ENCODE measurements at regions not wholly inside any gene's neighbourhood (a gene's known extent, or its start where the extent isn't known, plus 50 kb on each side); places are given as distances from the start of the nearest gene placed in this dataset.

GRCh38 chr7:115632636-115633035 is 397.9 kb downstream of the TFEC start:
- no peak overlapping the region for H3K4me3 ChIP-seq
- intact Hi-C loops (cut with DNase I), result no loop called here
- no peak for DNase-seq (ENCODE audit: extremely low spot score)
- no peaks in the 10 kb centered on the region for H3K27me3 ChIP-seq
- WGBS, result 93% methylated on average over 5 of the region's 5 CpGs
- H3K4me1 ChIP-seq, result no peaks in the 10 kb centered on the region
- H3K27ac ChIP-seq (replicated peaks in 1 of 4), result no peak overlapping the region
- TF ChIP-seq POLR2AphosphoS5 (IDR thresholded peaks at IDR 0.05) (no peak), EP300 (IDR thresholded peaks at IDR 0.05) (no peak), POLR2A (IDR thresholded peaks at IDR 0.05; ENCODE audit: low read depth) (no peak), CTCF (IDR thresholded peaks at IDR 0.05) (no peak)
- no peaks in the 10 kb centered on the region for H3K9me3 ChIP-seq
- no peaks in the 10 kb centered on the region for H3K36me3 ChIP-seq

GRCh38 chr7:115631782-115632181 is 398.8 kb downstream of the TFEC start:
- intact Hi-C loops (cut with DNase I), result no loop called here
- no peak for TF ChIP-seq EP300 (IDR thresholded peaks at IDR 0.05)
- no peak for TF ChIP-seq CTCF (IDR thresholded peaks at IDR 0.05)
- TF ChIP-seq POLR2A (IDR thresholded peaks at IDR 0.05; ENCODE audit: low read depth), result no peak
- no peak for TF ChIP-seq POLR2AphosphoS5 (IDR thresholded peaks at IDR 0.05)
- no peak overlapping the region for H3K27ac ChIP-seq (replicated peaks in 1 of 4)
- no peak overlapping the region for H3K4me3 ChIP-seq
- H3K4me1 ChIP-seq, result no peaks in the 10 kb centered on the region
- 70% methylated on average over 6 of the region's 6 CpGs for WGBS
- no peaks in the 10 kb centered on the region for H3K27me3 ChIP-seq
- DNase-seq (ENCODE audit: extremely low spot score), result no peak
- no peaks in the 10 kb centered on the region for H3K36me3 ChIP-seq
- no peaks in the 10 kb centered on the region for H3K9me3 ChIP-seq

- intact Hi-C loops (cut with DNase I), result no loop called here
- no peak for TF ChIP-seq CTCF (IDR thresholded peaks at IDR 0.05)
- TF ChIP-seq EP300 (IDR thresholded peaks at IDR 0.05), result no peak
- no peak for TF ChIP-seq POLR2A (IDR thresholded peaks at IDR 0.05; ENCODE audit: low read depth)
- no peak for TF ChIP-seq POLR2AphosphoS5 (IDR thresholded peaks at IDR 0.05)
- no peak overlapping the region for H3K4me3 ChIP-seq
- no peaks in the 10 kb centered on the region for H3K9me3 ChIP-seq
- no peaks in the 10 kb centered on the region for H3K4me1 ChIP-seq
- no peaks in the 10 kb centered on the region for H3K36me3 ChIP-seq
- no peak overlapping the region for H3K27ac ChIP-seq (replicated peaks in 1 of 4)
- 86% methylated on average over 4 of the region's 4 CpGs for WGBS
- no peaks in the 10 kb centered on the region for H3K27me3 ChIP-seq
- DNase-seq (ENCODE audit: extremely low spot score), result no peak
Measured at GRCh38 chr7:115630049-115630448, 400.5 kb downstream of the TFEC start.

GRCh38 chr7:115618676-115619075 is 411.9 kb downstream of the TFEC start:
- no peak for TF ChIP-seq POLR2AphosphoS5 (IDR thresholded peaks at IDR 0.05)
- TF ChIP-seq EP300 (IDR thresholded peaks at IDR 0.05), result no peak
- no peak for TF ChIP-seq POLR2A (IDR thresholded peaks at IDR 0.05; ENCODE audit: low read depth)
- TF ChIP-seq CTCF (IDR thresholded peaks at IDR 0.05), result no peak
- 26% methylated on average over 3 of the region's 3 CpGs for WGBS
- no peaks in the 10 kb centered on the region for H3K36me3 ChIP-seq
- H3K27ac ChIP-seq (replicated peaks in 1 of 4), result no peak overlapping the region
- no peaks in the 10 kb centered on the region for H3K4me1 ChIP-seq
- no peaks in the 10 kb centered on the region for H3K27me3 ChIP-seq
- no peaks in the 10 kb centered on the region for H3K9me3 ChIP-seq
- DNase-seq (ENCODE audit: extremely low spot score), result no peak
- intact Hi-C loops (cut with DNase I), result no loop called here
- no peak overlapping the region for H3K4me3 ChIP-seq

- no peak for TF ChIP-seq POLR2A (IDR thresholded peaks at IDR 0.05; ENCODE audit: low read depth)
- TF ChIP-seq POLR2AphosphoS5 (IDR thresholded peaks at IDR 0.05), result no peak
- TF ChIP-seq EP300 (IDR thresholded peaks at IDR 0.05), result no peak
- no peak for TF ChIP-seq CTCF (IDR thresholded peaks at IDR 0.05)
- no peak overlapping the region for H3K4me3 ChIP-seq
- H3K36me3 ChIP-seq, result no peaks in the 10 kb centered on the region
- no peak overlapping the region for H3K27ac ChIP-seq (replicated peaks in 1 of 4)
- no peaks in the 10 kb centered on the region for H3K27me3 ChIP-seq
- no peak for DNase-seq (ENCODE audit: extremely low spot score)
- 98% methylated on average over 4 of the region's 4 CpGs for WGBS
- H3K9me3 ChIP-seq, result no peaks in the 10 kb centered on the region
- H3K4me1 ChIP-seq, result no peaks in the 10 kb centered on the region
- intact Hi-C loops (cut with DNase I), result no loop called here
Measured at GRCh38 chr7:115613836-115614235, 416.7 kb downstream of the TFEC start.
